GM12878 (cell line): ENCODE measurements at regions not wholly inside any gene's neighbourhood (a gene's known extent, or its start where the extent isn't known, plus 50 kb on each side); places are given as distances from the start of the nearest gene placed in this dataset.

Experiments used
- ATAC-seq: fragments of 200-7000 bp; cut with Tn5 transposase; 3 replicates; pipeline ENCODE4 v1.9.1; 2020; ENCODE audit warnings: mild to moderate bottlenecking, moderate library complexity
- BruUV-seq: library from RNA; stranded (reverse); fragments of 400-500 nt; replicated peaks from 2 replicates; lab custom pipeline; 2021; lab: Mats Ljungman, UMichigan
- CTCF ChIA-PET: fragments of 300-600 bp; sonication (Branson Sonifier 250); formaldehyde crosslinking; extraction: SDS; loops from one replicate; lab custom pipeline; 2021; ENCODE audit warnings: inconsistent platforms; lab: Yijun Ruan, JAX
- POLR2A ChIA-PET: fragments of 350-600 bp; formaldehyde crosslinking; extraction: SDS; loops from one replicate; lab custom pipeline; 2021; ENCODE audit warnings: inconsistent platforms; lab: Charles Lee
- RAD21 ChIA-PET: fragments of 300-600 bp; sonication (Branson Sonifier 250); formaldehyde crosslinking; loops from one replicate; lab custom pipeline; 2023; ENCODE audit warnings: antibody characterized with exemption; ENCODE audit not compliant: unreplicated experiment; lab: Charles Lee
- SMC1A ChIA-PET: fragments of 300-600 bp; sonication (Branson Sonifier 250); formaldehyde crosslinking; loops from one replicate; lab custom pipeline; 2023; ENCODE audit not compliant: unreplicated experiment, uncharacterized antibody; lab: Charles Lee
- DNase-seq: peaks from one replicate; pipeline ENCODE4 v3.0.0-alpha.2; 2011; ENCODE audit warnings: low read depth, low spot score
- FAIRE-seq: peaks from 3 replicates; lab custom pipeline; 2011; peaks lifted over from hg19 to GRCh38; lab: Jason Lieb, UNC
- H2AFZ ChIP-seq: 2 replicates; pipeline ENCODE4 v1.6.0; 2011; ENCODE audit warnings: low read depth, low read length, control low read depth; ENCODE audit not compliant: control insufficient read depth
- H3K27ac ChIP-seq: 2 replicates; pipeline ENCODE4 v1.5.1; 2011; ENCODE audit warnings: control low read depth; ENCODE audit not compliant: control insufficient read depth, insufficient read depth
- H3K27me3 ChIP-seq, 2 experiments: replicated peaks in 1 of 2; 2 replicates each; pipeline versions ENCODE4 v1.6.0 to v1.6.1; 2011; ENCODE audit warnings: low read length in 1 of 2; ENCODE audit not compliant: control insufficient read depth in 2 of 2, insufficient read depth in 2 of 2
- H3K36me3 ChIP-seq, 2 experiments: 2 replicates each; pipeline ENCODE4 v1.5.1; 2011; ENCODE audit warnings: low read length in 1 of 2; ENCODE audit not compliant: control insufficient read depth in 2 of 2, insufficient read depth in 2 of 2
- H3K4me1 ChIP-seq: 2 replicates; pipeline ENCODE4 v1.6.1; 2011; ENCODE audit warnings: mild to moderate bottlenecking, low read length, moderate library complexity, mixed read lengths; ENCODE audit not compliant: control insufficient read depth, insufficient read depth
- H3K4me2 ChIP-seq: 2 replicates; pipeline ENCODE4 v1.6.0; 2011; ENCODE audit warnings: control low read depth; ENCODE audit not compliant: control insufficient read depth, insufficient read depth
- H3K4me3 ChIP-seq: fragments of 200-600 bp; sonication (generic); 2 replicates; pipeline ENCODE4 v1.5.1; 2016
- H3K79me2 ChIP-seq: 2 replicates; pipeline ENCODE4 v1.6.0; 2011; ENCODE audit warnings: low read length; ENCODE audit not compliant: control insufficient read depth, insufficient read depth
- H3K9ac ChIP-seq: 2 replicates; pipeline ENCODE4 v1.8.0; 2011; ENCODE audit warnings: low read length, control low read depth, mixed read lengths; ENCODE audit not compliant: control insufficient read depth, insufficient read depth
- H3K9me3 ChIP-seq: replicated peaks from 3 replicates; pipeline ENCODE4 v1.5.1; 2011; ENCODE audit warnings: mild to moderate bottlenecking, low read length; ENCODE audit not compliant: control insufficient read depth, insufficient read depth
- H4K20me1 ChIP-seq: 2 replicates; pipeline ENCODE4 v1.6.0; 2011; ENCODE audit not compliant: control insufficient read depth, insufficient read depth
- BRCA1 ChIP-seq: IDR thresholded peaks from 2 replicates; pipeline ENCODE4 v1.6.1; 2011; ENCODE audit warnings: low read depth, low read length, improper control_type of control experiment
- CREM ChIP-seq: IDR thresholded peaks from 2 replicates; pipeline ENCODE4 v1.6.1; 2014; ENCODE audit warnings: antibody characterized with exemption, low read depth
- HDGF ChIP-seq: fragments of 450-650 bp; IDR thresholded peaks from 2 replicates; pipeline ENCODE4 v1.6.1; 2016; ENCODE audit warnings: antibody characterized with exemption
- IKZF2 ChIP-seq, 2 experiments: fragments of 450-650 bp; IDR thresholded peaks; 2 replicates each; pipeline ENCODE4 v1.6.1; 2017; ENCODE audit warnings: mild to moderate bottlenecking in 2 of 2, moderate library complexity in 2 of 2
- IRF3 ChIP-seq: fragments of 450-650 bp; IDR thresholded peaks from 2 replicates; pipeline ENCODE4 v1.6.1; 2014; ENCODE audit warnings: mild to moderate bottlenecking
- NFYA ChIP-seq: IDR thresholded peaks from 2 replicates; pipeline ENCODE4 v1.6.1; 2011; ENCODE audit warnings: low read depth, mild to moderate bottlenecking, low read length, improper control_type of control experiment, borderline replicate concordance
- PAX5 ChIP-seq: IDR thresholded peaks from 2 replicates; pipeline ENCODE4 v1.6.1; 2011; ENCODE audit warnings: low read depth, low read length, borderline replicate concordance
- POLR2AphosphoS5 ChIP-seq: IDR thresholded peaks from 2 replicates; pipeline ENCODE4 v1.6.1; 2011; ENCODE audit warnings: mild to moderate bottlenecking, low read length, inconsistent platforms
- RAD51 ChIP-seq: fragments of 450-650 bp; IDR thresholded peaks from 2 replicates; pipeline ENCODE4 v1.6.1; 2016; ENCODE audit warnings: moderate library complexity, mild to moderate bottlenecking, inconsistent platforms
- RCOR1 ChIP-seq: conservative IDR thresholded peaks from 2 replicates; pipeline ENCODE4 v1.6.1; 2012; ENCODE audit warnings: low read depth, low read length, improper control_type of control experiment
- ZBED1 ChIP-seq: IDR thresholded peaks from 2 replicates; pipeline ENCODE4 v1.6.1; 2016; ENCODE audit warnings: borderline replicate concordance
- ZNF384 ChIP-seq: IDR thresholded peaks from 2 replicates; pipeline ENCODE4 v1.6.1; 2012; ENCODE audit warnings: low read depth, mild to moderate bottlenecking, low read length, improper control_type of control experiment, borderline replicate concordance
- WGBS: methylation state at CpG from one replicate; pipeline ENCODE4 v1.1.6; 2016; ENCODE audit warnings: low lambda C conversion rate; ENCODE audit not compliant: insufficient replicate concordance, insufficient coverage; ENCODE audit errors: missing lambda C conversion rate; 5-methylcytosine and 5-hydroxymethylcytosine counted together
- in situ Hi-C: fragments of 300-500 bp; cut with MboI; formaldehyde crosslinking; loops from 9 replicates; pipeline ENCODE4 v1.14.3; 2018; ENCODE audit warnings: mixed read lengths
- intact Hi-C: fragments of 100-400 bp; cut with micrococcal nuclease; formaldehyde crosslinking; loops from one replicate; pipeline ENCODE4 v1.14.2; 2022; ENCODE audit not compliant: unreplicated experiment
- TF ChIP-seq, protein P1 (sequence below): fragments of 450-650 bp; IDR thresholded peaks from 2 replicates; pipeline ENCODE4 v1.6.1; 2017; ENCODE audit warnings: antibody characterized with exemption, mild to moderate bottlenecking, moderate library complexity
- TF ChIP-seq, protein P2 (sequence below): fragments of 450-650 bp; IDR thresholded peaks from 2 replicates; pipeline ENCODE4 v1.6.1; 2018; ENCODE audit warnings: borderline replicate concordance, mild to moderate bottlenecking; ENCODE audit not compliant: partially characterized antibody
- TF ChIP-seq, protein P3 (sequence below): fragments of 450-650 bp; IDR thresholded peaks from 2 replicates; pipeline ENCODE4 v1.6.1; 2017; ENCODE audit warnings: low read depth, mild to moderate bottlenecking, moderate library complexity
- TF ChIP-seq, protein P4 (sequence below): fragments of 450-650 bp; conservative IDR thresholded peaks from 2 replicates; pipeline ENCODE4 v1.6.1; 2017; ENCODE audit warnings: mild to moderate bottlenecking, moderate library complexity

DNA sequence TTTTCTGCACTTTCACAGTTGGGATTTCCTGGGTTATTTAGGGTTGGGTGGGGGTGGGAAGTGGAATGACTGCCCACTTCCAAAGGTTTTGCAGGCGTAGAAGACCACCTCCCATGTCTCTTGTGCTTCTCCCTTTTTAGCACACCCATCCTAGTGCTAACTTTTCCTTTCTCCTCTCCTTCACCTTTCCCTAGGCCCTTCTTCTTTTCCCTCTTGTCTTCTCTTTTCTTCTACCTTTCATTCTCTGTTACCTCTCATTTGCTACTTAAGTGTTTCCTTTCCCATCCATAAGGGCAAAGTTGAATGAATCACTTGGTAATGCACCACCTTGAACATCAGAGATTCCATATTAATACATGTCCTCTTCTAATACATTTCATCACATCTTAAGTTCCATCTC, 105.0 kb upstream of the ZNF184 start:
- in situ Hi-C loops = no loop called here
- Histone ChIP-seq H3K9me3 (no peaks in the 10 kb centered on the region), H3K27me3 (no peaks in the 10 kb centered on the region), H4K20me1 (no peaks in the 10 kb centered on the region), H3K4me2 (no peak overlapping the region), H2AFZ (no peak overlapping the region), H3K9ac (no peak overlapping the region), H3K36me3 (no peaks in the 10 kb centered on the region), H3K4me1 (no peaks in the 10 kb centered on the region), H3K79me2 (no peaks in the 10 kb centered on the region), H3K4me3 (no peak overlapping the region), H3K27ac (no peak overlapping the region)
- WGBS = 0% methylated on average over 1 of the region's 1 CpG
- CTCF ChIA-PET = no interaction called here
- ATAC-seq (no peak), FAIRE-seq (no peak), DNase-seq (no peak)
- no TSS peak for BruUV-seq
- RAD21 ChIA-PET = no interaction called here
- SMC1A ChIA-PET = no interaction called here
- intact Hi-C loops = no loop called here
- POLR2A ChIA-PET = no interaction called here
- no peak for TF ChIP-seq BRCA1
- TF ChIP-seq POLR2AphosphoS5 = no peak
- TF ChIP-seq IKZF2 (IDR thresholded peaks at IDR 0.05) = no peak
- no peak for TF ChIP-seq RAD51
- TF ChIP-seq, protein P1, sequence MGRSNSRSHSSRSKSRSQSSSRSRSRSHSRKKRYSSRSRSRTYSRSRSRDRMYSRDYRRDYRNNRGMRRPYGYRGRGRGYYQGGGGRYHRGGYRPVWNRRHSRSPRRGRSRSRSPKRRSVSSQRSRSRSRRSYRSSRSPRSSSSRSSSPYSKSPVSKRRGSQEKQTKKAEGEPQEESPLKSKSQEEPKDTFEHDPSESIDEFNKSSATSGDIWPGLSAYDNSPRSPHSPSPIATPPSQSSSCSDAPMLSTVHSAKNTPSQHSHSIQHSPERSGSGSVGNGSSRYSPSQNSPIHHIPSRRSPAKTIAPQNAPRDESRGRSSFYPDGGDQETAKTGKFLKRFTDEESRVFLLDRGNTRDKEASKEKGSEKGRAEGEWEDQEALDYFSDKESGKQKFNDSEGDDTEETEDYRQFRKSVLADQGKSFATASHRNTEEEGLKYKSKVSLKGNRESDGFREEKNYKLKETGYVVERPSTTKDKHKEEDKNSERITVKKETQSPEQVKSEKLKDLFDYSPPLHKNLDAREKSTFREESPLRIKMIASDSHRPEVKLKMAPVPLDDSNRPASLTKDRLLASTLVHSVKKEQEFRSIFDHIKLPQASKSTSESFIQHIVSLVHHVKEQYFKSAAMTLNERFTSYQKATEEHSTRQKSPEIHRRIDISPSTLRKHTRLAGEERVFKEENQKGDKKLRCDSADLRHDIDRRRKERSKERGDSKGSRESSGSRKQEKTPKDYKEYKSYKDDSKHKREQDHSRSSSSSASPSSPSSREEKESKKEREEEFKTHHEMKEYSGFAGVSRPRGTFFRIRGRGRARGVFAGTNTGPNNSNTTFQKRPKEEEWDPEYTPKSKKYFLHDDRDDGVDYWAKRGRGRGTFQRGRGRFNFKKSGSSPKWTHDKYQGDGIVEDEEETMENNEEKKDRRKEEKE = no peak
- TF ChIP-seq, protein P2, sequence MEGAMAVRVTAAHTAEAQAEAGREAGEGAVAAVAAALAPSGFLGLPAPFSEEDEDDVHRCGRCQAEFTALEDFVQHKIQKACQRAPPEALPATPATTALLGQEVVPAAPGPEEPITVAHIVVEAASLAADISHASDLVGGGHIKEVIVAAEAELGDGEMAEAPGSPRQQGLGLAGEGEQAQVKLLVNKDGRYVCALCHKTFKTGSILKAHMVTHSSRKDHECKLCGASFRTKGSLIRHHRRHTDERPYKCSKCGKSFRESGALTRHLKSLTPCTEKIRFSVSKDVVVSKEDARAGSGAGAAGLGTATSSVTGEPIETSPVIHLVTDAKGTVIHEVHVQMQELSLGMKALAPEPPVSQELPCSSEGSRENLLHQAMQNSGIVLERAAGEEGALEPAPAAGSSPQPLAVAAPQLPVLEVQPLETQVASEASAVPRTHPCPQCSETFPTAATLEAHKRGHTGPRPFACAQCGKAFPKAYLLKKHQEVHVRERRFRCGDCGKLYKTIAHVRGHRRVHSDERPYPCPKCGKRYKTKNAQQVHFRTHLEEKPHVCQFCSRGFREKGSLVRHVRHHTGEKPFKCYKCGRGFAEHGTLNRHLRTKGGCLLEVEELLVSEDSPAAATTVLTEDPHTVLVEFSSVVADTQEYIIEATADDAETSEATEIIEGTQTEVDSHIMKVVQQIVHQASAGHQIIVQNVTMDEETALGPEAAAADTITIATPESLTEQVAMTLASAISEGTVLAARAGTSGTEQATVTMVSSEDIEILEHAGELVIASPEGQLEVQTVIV = no peak
- TF ChIP-seq RCOR1 = no peak
- no peak for TF ChIP-seq IRF3
- TF ChIP-seq CREM = no peak
- TF ChIP-seq NFYA = no peak
- TF ChIP-seq, protein P3, sequence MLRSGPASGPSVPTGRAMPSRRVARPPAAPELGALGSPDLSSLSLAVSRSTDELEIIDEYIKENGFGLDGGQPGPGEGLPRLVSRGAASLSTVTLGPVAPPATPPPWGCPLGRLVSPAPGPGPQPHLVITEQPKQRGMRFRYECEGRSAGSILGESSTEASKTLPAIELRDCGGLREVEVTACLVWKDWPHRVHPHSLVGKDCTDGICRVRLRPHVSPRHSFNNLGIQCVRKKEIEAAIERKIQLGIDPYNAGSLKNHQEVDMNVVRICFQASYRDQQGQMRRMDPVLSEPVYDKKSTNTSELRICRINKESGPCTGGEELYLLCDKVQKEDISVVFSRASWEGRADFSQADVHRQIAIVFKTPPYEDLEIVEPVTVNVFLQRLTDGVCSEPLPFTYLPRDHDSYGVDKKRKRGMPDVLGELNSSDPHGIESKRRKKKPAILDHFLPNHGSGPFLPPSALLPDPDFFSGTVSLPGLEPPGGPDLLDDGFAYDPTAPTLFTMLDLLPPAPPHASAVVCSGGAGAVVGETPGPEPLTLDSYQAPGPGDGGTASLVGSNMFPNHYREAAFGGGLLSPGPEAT = no peak
- TF ChIP-seq, protein P4, sequence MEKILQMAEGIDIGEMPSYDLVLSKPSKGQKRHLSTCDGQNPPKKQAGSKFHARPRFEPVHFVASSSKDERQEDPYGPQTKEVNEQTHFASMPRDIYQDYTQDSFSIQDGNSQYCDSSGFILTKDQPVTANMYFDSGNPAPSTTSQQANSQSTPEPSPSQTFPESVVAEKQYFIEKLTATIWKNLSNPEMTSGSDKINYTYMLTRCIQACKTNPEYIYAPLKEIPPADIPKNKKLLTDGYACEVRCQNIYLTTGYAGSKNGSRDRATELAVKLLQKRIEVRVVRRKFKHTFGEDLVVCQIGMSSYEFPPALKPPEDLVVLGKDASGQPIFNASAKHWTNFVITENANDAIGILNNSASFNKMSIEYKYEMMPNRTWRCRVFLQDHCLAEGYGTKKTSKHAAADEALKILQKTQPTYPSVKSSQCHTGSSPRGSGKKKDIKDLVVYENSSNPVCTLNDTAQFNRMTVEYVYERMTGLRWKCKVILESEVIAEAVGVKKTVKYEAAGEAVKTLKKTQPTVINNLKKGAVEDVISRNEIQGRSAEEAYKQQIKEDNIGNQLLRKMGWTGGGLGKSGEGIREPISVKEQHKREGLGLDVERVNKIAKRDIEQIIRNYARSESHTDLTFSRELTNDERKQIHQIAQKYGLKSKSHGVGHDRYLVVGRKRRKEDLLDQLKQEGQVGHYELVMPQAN = no peak
- no peak for TF ChIP-seq ZNF384
- no peak for TF ChIP-seq PAX5
- no peak for TF ChIP-seq HDGF
- TF ChIP-seq ZBED1 = no peak
